C4-2B (cell line): ENCODE measurements at regions not wholly inside any gene's neighbourhood (a gene's known extent, or its start where the extent isn't known, plus 50 kb on each side); places are given as distances from the start of the nearest gene placed in this dataset.

Source experiments
- CTCF ChIP-seq: fragments of 450-650 bp; conservative IDR thresholded peaks from 2 replicates; pipeline ENCODE4 v1.5.1; 2017; ENCODE audit warnings: mild to moderate bottlenecking
- ZFX ChIP-seq: fragments of 450-650 bp; IDR thresholded peaks from 2 replicates; pipeline ENCODE4 v1.6.1; 2017

- TF ChIP-seq CTCF (no peak), ZFX (no peak)
These were observed 87.0 kb upstream of the RSPO3 start for GRCh38 chr6:127031511-127031910.
